GM23338 (cell line): ENCODE measurements at regions not wholly inside any gene's neighbourhood (a gene's known extent, or its start where the extent isn't known, plus 50 kb on each side); places are given as distances from the start of the nearest gene placed in this dataset.
A peak's percentile ranks its signal among the peaks of the same experiment; 100 is the strongest.

ENCODE experiments used
- ATAC-seq: fragments of 200-7000 bp; cut with Tn5 transposase; 3 replicates; pipeline ENCODE4 v1.9.1; 2020
- DNase-seq: peaks from one replicate; pipeline ENCODE4 v3.0.0-alpha.2; 2015; ENCODE audit warnings: low spot score
- H2AFZ ChIP-seq: fragments of 200-600 bp; sonication (generic); 2 replicates; pipeline ENCODE4 v1.8.0; 2016; ENCODE audit warnings: antibody characterized with exemption, mild to moderate bottlenecking, moderate library complexity
- H3F3A ChIP-seq: fragments of 200-600 bp; sonication (generic); replicated peaks from 2 replicates; pipeline ENCODE4 v1.8.0; 2017; ENCODE audit warnings: antibody characterized with exemption, mixed run types, low read depth
- H3K27ac ChIP-seq: fragments of 200-600 bp; sonication (generic); 2 replicates; pipeline ENCODE4 v1.6.1; 2016; ENCODE audit warnings: low read depth
- H3K27me3 ChIP-seq: fragments of 200-600 bp; sonication (generic); 2 replicates; pipeline ENCODE4 v1.8.0; 2016; ENCODE audit warnings: mild to moderate bottlenecking, mixed run types, moderate library complexity; ENCODE audit not compliant: insufficient read depth
- H3K36me3 ChIP-seq: fragments of 200-600 bp; sonication (generic); 2 replicates; pipeline ENCODE4 v1.8.0; 2016; ENCODE audit warnings: mild to moderate bottlenecking; ENCODE audit not compliant: insufficient read depth
- H3K4me1 ChIP-seq: fragments of 200-600 bp; sonication (generic); 2 replicates; pipeline ENCODE4 v1.8.0; 2016; ENCODE audit warnings: mild to moderate bottlenecking, moderate library complexity; ENCODE audit not compliant: insufficient read depth
- H3K4me2 ChIP-seq: fragments of 200-600 bp; sonication (generic); 2 replicates; pipeline ENCODE4 v1.7.1; 2017; ENCODE audit warnings: mixed run types
- H3K4me3 ChIP-seq: fragments of 200-600 bp; sonication (generic); 2 replicates; pipeline ENCODE4 v1.6.1; 2016; ENCODE audit warnings: mixed run types
- H3K79me2 ChIP-seq: fragments of 200-600 bp; sonication (generic); replicated peaks from 2 replicates; pipeline ENCODE4 v1.8.0; 2017; ENCODE audit warnings: mild to moderate bottlenecking; ENCODE audit not compliant: insufficient read depth
- H3K9me2 ChIP-seq: fragments of 200-600 bp; sonication (generic); 2 replicates; pipeline ENCODE4 v1.8.0; 2017; ENCODE audit not compliant: insufficient read depth
- H4K20me1 ChIP-seq: fragments of 200-600 bp; sonication (generic); replicated peaks from 2 replicates; pipeline ENCODE4 v1.8.0; 2017; ENCODE audit warnings: mild to moderate bottlenecking; ENCODE audit not compliant: insufficient read depth
- H3K27ac Mint-ChIP-seq: 2 replicates; pipeline ENCODE4 v1.8.0; 2020; ENCODE audit warnings: inconsistent platforms, mild to moderate bottlenecking, moderate library complexity, mixed read lengths
- H3K27me3 Mint-ChIP-seq: 3 replicates; pipeline ENCODE4 v1.8.0; 2022; ENCODE audit warnings: low read depth, mild to moderate bottlenecking, moderate library complexity, mixed read lengths, inconsistent platforms; ENCODE audit not compliant: insufficient read depth, poor library complexity
- H3K36me3 Mint-ChIP-seq: 3 replicates; pipeline ENCODE4 v1.8.0; 2021; ENCODE audit warnings: low read depth, mild to moderate bottlenecking, inconsistent platforms, moderate library complexity, mixed read lengths
- H3K4me1 Mint-ChIP-seq: 3 replicates; pipeline ENCODE4 v1.8.0; 2020; ENCODE audit warnings: mild to moderate bottlenecking, inconsistent platforms, mixed read lengths
- H3K4me3 Mint-ChIP-seq: 3 replicates; pipeline ENCODE4 v1.8.0; 2021; ENCODE audit warnings: moderate library complexity, mild to moderate bottlenecking, inconsistent platforms, mixed read lengths
- H3K9me3 Mint-ChIP-seq: 3 replicates; pipeline ENCODE4 v1.8.0; 2020; ENCODE audit warnings: moderate library complexity, mild to moderate bottlenecking, inconsistent platforms, mixed read lengths
- CTCF ChIP-seq, 2 experiments: fragments of 200-600 bp in 1 of 2; sonication (generic) in 1 of 2; conservative IDR thresholded peaks; 2 replicates each; pipeline versions ENCODE4 v1.5.1 to v1.6.1; 2016 to 2017; ENCODE audit warnings: antibody characterized with exemption in 2 of 2, low read depth in 2 of 2, mild to moderate bottlenecking in 2 of 2, moderate library complexity in 1 of 2
- ETS1 ChIP-seq: IDR thresholded peaks from 2 replicates; pipeline ENCODE4 v1.6.1; 2016; ENCODE audit warnings: antibody characterized with exemption
- EZH2 ChIP-seq: fragments of 200-600 bp; sonication (generic); IDR thresholded peaks from one replicate; pipeline ENCODE4 v1.8.0; 2017; ENCODE audit warnings: antibody characterized with exemption, mild to moderate bottlenecking, low read depth; ENCODE audit not compliant: unreplicated experiment
- NANOG ChIP-seq: IDR thresholded peaks from 2 replicates; pipeline ENCODE4 v1.6.1; 2016; ENCODE audit warnings: antibody characterized with exemption, borderline replicate concordance
- REST ChIP-seq: IDR thresholded peaks from one replicate; pipeline ENCODE4 v1.6.1; 2018; ENCODE audit warnings: antibody characterized with exemption; ENCODE audit not compliant: unreplicated experiment
- STAT1 ChIP-seq: IDR thresholded peaks from one replicate; pipeline ENCODE4 v1.6.1; 2016; ENCODE audit warnings: antibody characterized with exemption; ENCODE audit not compliant: unreplicated experiment
- ZNF114 ChIP-seq: fragments of 250-450 bp; sonication (Bioruptor Pico); IDR thresholded peaks from 2 replicates; pipeline ENCODE4 v1.5.0; 2020; ENCODE audit warnings: mild to moderate bottlenecking, moderate library complexity
- ZNF331 ChIP-seq: fragments of 250-450 bp; sonication (Bioruptor Pico); IDR thresholded peaks from 2 replicates; pipeline ENCODE4 v1.5.0; 2020; ENCODE audit warnings: low read depth, mild to moderate bottlenecking, moderate library complexity

- no peak for TF ChIP-seq ETS1
These were observed 88.3 kb downstream of the RHOB start (continued) for GRCh38 chr2:20534913-20535801.

GRCh38 chr2:20536619-20537422 is 89.9 kb downstream of the RHOB start:
- Histone ChIP-seq H3K79me2 (no peaks in the 10 kb centered on the region), H3K27ac (no peak overlapping the region), H3K4me3 (no peak overlapping the region), H3K9me2 (no peaks in the 10 kb centered on the region), H2AFZ (peak overlapping the region; percentile 9), H3K4me2 (peak overlapping the region; percentile 19; the same call in 1 of the 2 replicates), H3F3A (no peaks in the 10 kb centered on the region), H3K36me3 (no peaks in the 10 kb centered on the region), H3K4me1 (peaks cover 18% of the 10 kb centered on the region), H3K27me3 (no peaks in the 10 kb centered on the region), H4K20me1 (no peaks in the 10 kb centered on the region)
- H3K27me3 Mint-ChIP-seq = peaks cover 25% of the 10 kb centered on the region
- H3K27ac Mint-ChIP-seq = peak overlapping the region; percentile 53; the same call in 1 of the 2 replicates
- DNase-seq = no peak
- no peaks in the 10 kb centered on the region for H3K9me3 Mint-ChIP-seq
- peak; percentile 17 for ATAC-seq
- peak overlapping the region; percentile 25; the same call in 2 of the 3 replicates for H3K4me3 Mint-ChIP-seq
- H3K4me1 Mint-ChIP-seq = peaks cover 37% of the 10 kb centered on the region
- peaks cover 2% of the 10 kb centered on the region; the same call in 1 of the 3 replicates for H3K36me3 Mint-ChIP-seq
- TF ChIP-seq NANOG = no peak
- no peak for TF ChIP-seq CTCF (conservative IDR thresholded peaks at IDR 0.05; ENCODE audit: low read depth in 2 of 2)
- no peak for TF ChIP-seq ETS1
- TF ChIP-seq ZNF114 (CRISPR knock-in tag) = no peak
- TF ChIP-seq STAT1 = no peak
- TF ChIP-seq EZH2 = no peak
- TF ChIP-seq ZNF331 (CRISPR knock-in tag) = no peak
- TF ChIP-seq REST = no peak
